KOPT-K1 (cell line): ENCODE measurements at regions not wholly inside any gene's neighbourhood (a gene's known extent, or its start where the extent isn't known, plus 50 kb on each side); places are given as distances from the start of the nearest gene placed in this dataset.

Experiments used
- H3K27ac ChIP-seq: fragments of 200-600 bp; sonication (generic); 2 replicates; pipeline ENCODE4 v1.5.1; 2016; ENCODE audit warnings: antibody characterized with exemption, mild to moderate bottlenecking, low read depth, low read length; ENCODE audit not compliant: poor library complexity, severe bottlenecking
- H3K36me3 ChIP-seq: fragments of 200-600 bp; sonication (generic); 2 replicates; pipeline ENCODE4 v1.5.1; 2017; ENCODE audit warnings: antibody characterized with exemption, mild to moderate bottlenecking, low read length, moderate library complexity; ENCODE audit not compliant: insufficient read depth
- H3K9me3 ChIP-seq: fragments of 200-600 bp; sonication (generic); 2 replicates; pipeline ENCODE4 v1.5.1; 2017; ENCODE audit warnings: antibody characterized with exemption, low read length, mild to moderate bottlenecking; ENCODE audit not compliant: insufficient read depth, poor library complexity, severe bottlenecking

DNA sequence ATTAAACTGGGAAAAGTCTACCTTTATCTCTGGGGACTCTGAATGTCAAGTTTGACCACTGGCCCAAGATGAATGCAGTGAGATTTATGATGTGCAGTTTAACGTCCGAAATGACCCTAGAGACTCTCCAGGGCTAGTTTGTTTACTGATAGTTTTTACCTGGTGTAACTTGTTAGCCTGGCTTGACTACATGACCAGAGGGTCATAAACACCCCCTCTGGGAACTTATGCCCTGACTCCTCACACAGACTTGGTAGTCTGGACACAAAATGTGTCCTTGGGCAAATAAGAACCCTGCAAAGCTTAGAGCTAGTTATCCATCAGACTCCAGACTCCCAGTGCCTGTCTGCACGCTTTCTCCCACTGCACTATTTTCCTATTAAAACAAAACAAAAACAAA is 606.5 kb downstream of the HACE1 start:
- Histone ChIP-seq H3K36me3 (no peaks in the 10 kb centered on the region), H3K27ac (no peak overlapping the region)

DNA sequence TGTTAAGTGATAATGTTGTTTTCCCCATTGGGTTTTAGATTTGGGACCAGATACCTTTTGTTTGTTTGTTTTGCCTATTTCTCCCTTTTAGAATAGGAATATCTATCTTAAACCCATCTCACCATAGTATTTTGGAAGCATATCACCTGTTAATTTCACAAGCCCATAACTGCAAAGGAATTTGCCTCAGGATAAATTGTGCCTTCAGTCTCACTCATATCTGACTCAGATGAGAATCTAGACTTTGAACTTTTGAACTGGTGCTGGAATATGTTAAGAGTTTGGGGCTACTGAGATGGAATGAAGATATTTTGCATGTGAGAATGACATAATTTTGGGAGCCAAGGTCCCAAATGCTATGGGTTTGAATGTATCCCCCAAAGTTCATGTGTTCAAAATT is 607.4 kb downstream of the HACE1 start:
- no peaks in the 10 kb centered on the region for H3K36me3 ChIP-seq
- no peak overlapping the region for H3K27ac ChIP-seq
- H3K9me3 ChIP-seq = no peaks in the 10 kb centered on the region

More for the DNA sequence above, 606.5 kb downstream of the HACE1 start:
- H3K9me3 ChIP-seq = no peaks in the 10 kb centered on the region

DNA sequence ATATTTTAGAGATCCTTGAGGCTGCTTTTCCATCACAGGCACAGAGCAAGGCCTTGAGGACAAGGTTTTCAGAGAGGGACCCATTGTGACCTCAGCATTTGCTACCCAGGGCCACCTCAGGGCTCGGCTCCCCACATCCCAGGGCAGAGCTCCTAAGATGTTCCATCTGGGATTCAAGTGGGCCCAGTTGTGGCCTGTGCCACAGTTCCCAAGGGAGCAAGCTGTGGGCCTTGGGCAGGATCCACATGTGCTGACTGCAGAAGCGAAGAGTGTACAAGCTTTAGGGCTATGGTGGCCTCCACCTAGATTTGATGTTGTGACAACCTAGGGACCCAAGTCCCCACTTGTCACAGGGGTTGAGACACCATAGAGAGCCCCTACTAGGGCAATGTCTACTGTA is 608.1 kb downstream of the HACE1 start:
- Histone ChIP-seq H3K9me3 (no peaks in the 10 kb centered on the region), H3K27ac (no peak overlapping the region), H3K36me3 (no peaks in the 10 kb centered on the region)

GRCh38 chr6:104240865-104241264 is 618.9 kb downstream of the HACE1 start:
- Histone ChIP-seq H3K27ac (no peak overlapping the region), H3K36me3 (no peaks in the 10 kb centered on the region), H3K9me3 (no peaks in the 10 kb centered on the region)

DNA sequence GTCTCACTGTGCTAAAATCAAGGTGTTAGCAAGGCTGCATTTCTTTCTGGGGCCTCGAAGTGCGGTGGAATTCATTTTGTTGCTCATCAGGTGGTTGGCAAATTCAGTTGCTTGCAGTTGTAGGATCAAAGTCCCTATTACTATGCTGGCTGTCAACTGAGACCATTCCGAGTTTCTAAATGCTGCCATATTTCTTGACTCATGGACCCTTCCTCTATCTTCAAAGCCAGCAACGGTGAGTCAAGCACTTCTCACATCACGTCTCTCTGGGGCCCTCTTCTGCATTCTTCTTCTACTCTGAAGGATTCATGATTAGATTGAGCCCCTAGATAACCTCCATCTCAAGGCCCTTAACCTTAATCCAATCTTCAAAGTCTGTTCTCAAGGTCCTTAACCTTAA is 619.7 kb downstream of the HACE1 start:
- Histone ChIP-seq H3K27ac (no peak overlapping the region), H3K36me3 (no peaks in the 10 kb centered on the region), H3K9me3 (no peaks in the 10 kb centered on the region)

DNA sequence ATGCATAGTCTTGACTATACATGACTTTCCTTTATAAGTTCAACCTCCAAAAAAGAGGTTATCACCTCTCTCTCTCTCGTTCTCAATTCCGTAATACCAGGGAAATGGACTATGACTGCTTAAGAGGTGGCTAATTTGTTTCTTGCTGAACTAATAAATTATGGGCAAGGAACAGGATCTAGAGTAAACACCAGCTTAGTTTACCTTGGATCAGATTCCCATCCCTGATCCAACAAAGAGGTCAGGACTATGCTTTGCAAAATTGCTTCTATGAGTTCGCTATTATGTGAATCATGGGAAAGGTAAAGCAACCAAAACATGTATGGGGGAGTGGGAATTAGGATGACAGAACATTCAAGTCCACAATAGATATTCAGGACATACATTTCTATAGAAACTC is 630.7 kb downstream of the HACE1 start:
- H3K27ac ChIP-seq = no peak overlapping the region
- H3K9me3 ChIP-seq = no peaks in the 10 kb centered on the region
- H3K36me3 ChIP-seq = no peaks in the 10 kb centered on the region

- no peaks in the 10 kb centered on the region for H3K36me3 ChIP-seq
- H3K27ac ChIP-seq = no peak overlapping the region
- H3K9me3 ChIP-seq = no peaks in the 10 kb centered on the region
These were observed 632.2 kb downstream of the HACE1 start for GRCh38 chr6:104227508-104227907.

DNA sequence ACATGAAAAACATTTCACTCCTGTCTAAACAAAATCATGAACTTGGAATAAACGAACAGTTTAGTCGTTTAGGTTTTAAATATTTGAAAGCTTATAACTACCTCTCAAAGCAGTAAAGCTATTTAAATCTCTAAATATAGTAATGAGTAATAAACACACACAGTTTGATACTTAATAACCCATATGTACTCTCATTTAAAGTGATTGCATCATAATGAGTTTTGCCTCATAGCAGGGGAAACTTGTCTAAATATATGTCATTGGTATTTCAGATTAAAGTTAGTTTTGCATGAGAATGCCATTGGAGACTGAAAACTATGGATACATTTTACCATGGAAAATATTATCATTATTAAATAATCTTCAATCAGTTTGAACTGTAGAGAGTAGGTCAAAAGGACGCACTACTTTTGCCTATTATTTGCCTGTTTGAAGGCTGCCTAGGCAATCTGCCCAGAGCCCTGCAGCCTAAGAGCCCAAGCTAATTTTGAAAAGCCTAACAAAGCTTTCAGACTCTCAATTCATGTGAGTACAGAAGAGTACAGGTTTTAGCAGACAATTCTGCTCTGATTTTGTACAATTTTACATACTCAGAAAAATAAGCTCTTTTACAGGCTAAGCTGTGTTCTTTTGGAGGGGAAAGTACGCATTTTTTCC is 632.8 kb downstream of the HACE1 start:
- Histone ChIP-seq H3K27ac (no peak overlapping the region), H3K36me3 (no peaks in the 10 kb centered on the region), H3K9me3 (no peaks in the 10 kb centered on the region)

DNA sequence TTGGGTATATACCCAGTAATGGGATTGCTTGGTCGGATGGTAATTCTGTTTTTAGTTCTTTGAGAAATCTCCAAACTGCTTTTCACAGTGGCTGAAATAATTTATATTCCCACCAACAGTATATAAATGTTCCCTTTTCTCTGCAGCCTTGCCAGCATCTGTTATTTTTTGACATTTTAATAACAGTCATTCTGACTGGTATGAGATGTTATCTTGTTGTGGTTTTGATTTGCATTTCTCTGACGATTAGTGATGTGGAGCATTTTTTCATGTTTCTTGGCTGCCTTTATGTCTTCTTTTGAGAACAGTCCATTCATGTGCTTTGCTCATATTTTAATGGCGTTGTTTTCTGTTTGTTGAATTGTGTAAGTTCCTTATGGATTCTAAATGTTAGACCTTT is 641.6 kb downstream of the HACE1 start:
- no peaks in the 10 kb centered on the region for H3K9me3 ChIP-seq
- H3K27ac ChIP-seq = no peak overlapping the region
- no peaks in the 10 kb centered on the region for H3K36me3 ChIP-seq

GRCh38 chr6:104214901-104215300 is 644.8 kb downstream of the HACE1 start:
- Histone ChIP-seq H3K9me3 (no peaks in the 10 kb centered on the region), H3K27ac (no peak overlapping the region), H3K36me3 (no peaks in the 10 kb centered on the region)

DNA sequence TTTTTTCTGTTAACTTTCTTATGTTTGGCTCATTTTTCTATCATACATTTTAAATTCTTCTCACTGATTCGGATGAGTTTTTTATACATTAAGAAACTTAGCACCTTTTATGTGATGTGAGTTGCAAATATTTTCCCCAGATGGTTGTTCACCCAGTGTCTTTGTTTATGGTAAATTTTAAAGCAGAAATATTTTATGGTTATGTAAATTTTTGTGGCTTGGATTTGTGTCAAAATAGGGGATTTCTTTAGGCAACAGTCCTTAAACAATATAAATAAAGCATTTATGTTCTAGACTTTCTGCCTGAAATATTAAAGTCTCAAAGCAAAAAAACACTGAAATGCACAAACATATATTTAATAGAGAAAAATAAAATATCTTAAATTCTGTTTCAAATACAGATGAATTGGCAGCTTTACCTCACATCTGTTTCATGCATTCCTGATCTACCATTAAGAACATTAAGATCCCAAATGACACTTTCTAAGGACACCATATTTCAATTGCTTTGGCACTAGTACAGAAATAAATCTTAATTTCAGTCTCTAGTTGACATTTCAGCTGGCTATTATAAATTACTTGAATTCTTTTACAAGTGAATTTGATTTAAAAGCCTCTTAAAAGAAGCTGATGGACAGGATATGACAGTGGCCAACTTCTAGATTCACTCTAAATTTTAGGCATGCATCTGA is 646.6 kb downstream of the HACE1 start:
- H3K36me3 ChIP-seq = no peaks in the 10 kb centered on the region
- H3K9me3 ChIP-seq = no peaks in the 10 kb centered on the region
- no peak overlapping the region for H3K27ac ChIP-seq

- H3K36me3 ChIP-seq = no peaks in the 10 kb centered on the region
- no peak overlapping the region for H3K27ac ChIP-seq
- no peaks in the 10 kb centered on the region for H3K9me3 ChIP-seq
These were observed 652.1 kb downstream of the HACE1 start for GRCh38 chr6:104207635-104208034.

DNA sequence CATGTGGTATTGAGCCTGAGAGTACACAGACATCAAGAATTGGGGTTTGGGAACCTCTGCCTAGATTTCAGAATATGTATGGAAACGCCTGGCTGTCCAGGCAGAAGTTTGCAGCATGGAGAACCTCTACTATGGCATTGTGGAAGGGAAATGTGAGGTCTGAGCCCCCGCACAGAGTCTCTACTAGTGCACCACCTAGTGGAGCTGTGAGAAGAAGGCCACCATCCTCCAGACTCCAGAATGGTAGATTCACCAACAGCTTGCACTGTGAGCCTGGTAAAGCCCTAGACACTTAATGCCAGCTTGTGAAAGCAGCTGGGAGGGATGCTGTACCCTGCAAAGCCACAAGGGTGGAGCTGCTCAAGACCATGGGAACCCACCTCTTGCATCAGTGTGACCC is 658.2 kb downstream of the HACE1 start:
- H3K27ac ChIP-seq = no peak overlapping the region
- no peaks in the 10 kb centered on the region for H3K36me3 ChIP-seq

GRCh38 chr6:104187616-104188015 is 672.1 kb downstream of the HACE1 start:
- Histone ChIP-seq H3K27ac (no peak overlapping the region), H3K36me3 (no peaks in the 10 kb centered on the region)

More for the DNA sequence above, 658.2 kb downstream of the HACE1 start:
- H3K9me3 ChIP-seq = no peaks in the 10 kb centered on the region

GRCh38 chr6:104186831-104187230 is 672.9 kb downstream of the HACE1 start:
- no peaks in the 10 kb centered on the region for H3K9me3 ChIP-seq
- no peaks in the 10 kb centered on the region for H3K36me3 ChIP-seq
- H3K27ac ChIP-seq = no peak overlapping the region

More at GRCh38 chr6:104187616-104188015, 672.1 kb downstream of the HACE1 start:
- H3K9me3 ChIP-seq = no peaks in the 10 kb centered on the region

DNA sequence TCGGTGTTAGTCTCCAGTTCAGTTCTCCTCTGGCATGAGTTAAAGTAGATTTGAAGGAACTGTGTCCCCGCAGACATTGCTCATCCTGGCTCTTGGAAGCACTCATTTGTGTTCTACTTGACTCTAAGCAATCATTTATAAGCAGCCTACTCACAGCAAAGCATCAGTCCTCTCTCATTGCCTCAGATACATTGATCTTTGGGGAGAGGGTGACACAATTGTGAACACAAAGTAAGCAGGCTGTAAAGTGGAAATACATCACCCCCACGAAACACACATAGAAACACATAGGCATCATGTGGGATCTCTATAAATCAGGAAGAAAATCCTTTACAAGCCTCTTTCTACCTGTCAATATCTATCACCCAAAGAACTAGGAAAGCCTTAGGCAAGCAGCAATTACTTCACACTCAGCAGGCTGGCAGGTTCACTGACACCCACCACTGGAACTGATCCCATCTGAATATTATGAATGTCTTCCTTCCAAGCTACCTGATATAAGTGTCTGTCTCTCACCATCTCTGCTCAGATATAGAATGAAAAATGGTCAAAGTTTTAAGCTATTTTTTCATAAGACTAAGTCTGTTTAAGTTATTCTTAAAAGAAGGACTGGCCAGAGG is 675.8 kb downstream of the HACE1 start:
- H3K27ac ChIP-seq = no peak overlapping the region
- no peaks in the 10 kb centered on the region for H3K36me3 ChIP-seq
- no peaks in the 10 kb centered on the region for H3K9me3 ChIP-seq
